ENCODE measurements at regions not wholly inside any gene's neighbourhood (a gene's known extent, or its start where the extent isn't known, plus 50 kb on each side); places are given as distances from the start of the nearest gene placed in this dataset.

DNA sequence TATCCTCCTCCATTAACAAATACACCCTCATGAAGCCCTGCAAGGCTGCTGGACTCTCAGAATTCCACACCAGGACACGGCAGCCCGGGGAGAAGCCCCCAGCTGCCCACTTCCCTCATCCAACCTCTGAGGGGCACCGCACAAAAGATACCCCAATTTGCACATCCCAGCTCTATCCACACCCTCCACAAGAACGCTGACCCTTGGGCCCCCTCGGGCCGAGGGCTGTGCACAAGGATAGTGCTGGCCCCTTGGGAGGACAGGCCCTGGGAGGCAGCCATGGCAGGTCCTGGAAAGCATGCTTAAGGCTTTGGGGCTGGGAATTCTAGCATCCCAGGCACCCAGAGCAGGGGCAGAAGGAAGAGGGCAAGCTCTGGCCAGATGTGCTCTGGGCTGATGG, 77.4 kb upstream of the PRNP start:
- TF ChIP-seq NR3C1 (IDR thresholded peaks at IDR 0.05) (no peak), KDM1A (IDR thresholded peaks at IDR 0.05; ENCODE audit: low read depth) (no peak), POLR2AphosphoS2 (conservative IDR thresholded peaks at IDR 0.05; ENCODE audit: low read length) (no peak), ZSCAN20 (CRISPR knock-in tag; IDR thresholded peaks at IDR 0.05) (no peak), HOXB13 (CRISPR knock-in tag; IDR thresholded peaks at IDR 0.05; ENCODE audit: low read depth) (no peak), MYC (IDR thresholded peaks at IDR 0.05; ENCODE audit: borderline replicate concordance, low read length) (no peak), ESRRA (IDR thresholded peaks at IDR 0.05; ENCODE audit: borderline replicate concordance, low read length) (no peak), NFE2L2 (conservative IDR thresholded peaks at IDR 0.05; ENCODE audit: low read length) (no peak)

DNA sequence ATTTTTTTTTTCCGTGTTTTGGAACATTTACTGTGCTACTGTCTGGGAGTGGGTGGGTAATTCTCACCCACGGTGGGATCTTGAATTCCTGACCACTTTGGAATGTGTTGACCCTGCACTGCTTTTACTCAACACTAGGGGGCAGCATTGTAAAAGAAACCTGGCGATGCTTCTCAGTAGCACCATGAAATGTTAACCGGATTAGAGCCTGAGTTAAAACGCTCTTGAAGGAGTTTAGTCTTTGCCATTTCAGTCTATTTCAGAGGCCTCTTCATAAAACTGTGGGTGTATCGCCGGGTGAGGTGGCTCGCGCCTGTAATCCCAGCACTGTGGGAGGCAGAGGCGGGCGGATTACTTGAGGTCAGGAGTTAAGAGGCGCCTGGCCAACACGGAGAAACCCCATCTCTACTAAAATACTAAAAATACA, 79.0 kb upstream of the PRNP start:
- POLR2A ChIA-PET = no interaction called here
- Histone ChIP-seq H3K4me2 (peak overlapping the region; percentile 46), H3K4me3 (no peak overlapping the region), H3K9me3 (no peaks in the 10 kb centered on the region), H3K27ac (0 out of 6 replicates have a peak overlapping the region, but pooled peaks of 1 of the 2 experiments have one; percentile 44), H3K4me1 (no peaks in the 10 kb centered on the region)
- CTCF ChIA-PET = interaction anchor here (0.6 to 13.3 kb wide), 20 partner anchors 10 to 841 kb away, joined by 3 to 378 read pairs (median 4); partner anchors contain the start of gene PRND
- ATAC-seq (peak; percentile 69 to 92), DNase-seq (ENCODE audit: low read depth in 1 of 2, low spot score in 1 of 2) (peak; percentile 75 to 84), FAIRE-seq (peak; percentile 84)
- WGBS (ENCODE audit: missing lambda C conversion rate) = 31% methylated on average over 13 of the region's 13 CpGs
- TF ChIP-seq ZNF302 (CRISPR knock-in tag; IDR thresholded peaks at IDR 0.05) (no peak), RCOR1 (IDR thresholded peaks at IDR 0.05; ENCODE audit: low read depth, low read length) (no peak), ZFP36 (IDR thresholded peaks at IDR 0.05; ENCODE audit: borderline replicate concordance, partially characterized antibody) (no peak), MYC (IDR thresholded peaks at IDR 0.05; ENCODE audit: borderline replicate concordance, low read length) (no peak), RAD21 (conservative IDR thresholded peaks at IDR 0.05 in 1 of 2, IDR thresholded peaks at IDR 0.05 in 1 of 2) (peak; percentile 99), EHF (CRISPR knock-in tag; IDR thresholded peaks at IDR 0.05) (no peak), MAFK (IDR thresholded peaks at IDR 0.05; ENCODE audit: partially characterized antibody) (no peak), EHMT2 (IDR thresholded peaks at IDR 0.05; ENCODE audit: low read depth) (no peak), SMC3 (IDR thresholded peaks at IDR 0.05) (peak; percentile 97)
- TF ChIP-seq, protein P1, sequence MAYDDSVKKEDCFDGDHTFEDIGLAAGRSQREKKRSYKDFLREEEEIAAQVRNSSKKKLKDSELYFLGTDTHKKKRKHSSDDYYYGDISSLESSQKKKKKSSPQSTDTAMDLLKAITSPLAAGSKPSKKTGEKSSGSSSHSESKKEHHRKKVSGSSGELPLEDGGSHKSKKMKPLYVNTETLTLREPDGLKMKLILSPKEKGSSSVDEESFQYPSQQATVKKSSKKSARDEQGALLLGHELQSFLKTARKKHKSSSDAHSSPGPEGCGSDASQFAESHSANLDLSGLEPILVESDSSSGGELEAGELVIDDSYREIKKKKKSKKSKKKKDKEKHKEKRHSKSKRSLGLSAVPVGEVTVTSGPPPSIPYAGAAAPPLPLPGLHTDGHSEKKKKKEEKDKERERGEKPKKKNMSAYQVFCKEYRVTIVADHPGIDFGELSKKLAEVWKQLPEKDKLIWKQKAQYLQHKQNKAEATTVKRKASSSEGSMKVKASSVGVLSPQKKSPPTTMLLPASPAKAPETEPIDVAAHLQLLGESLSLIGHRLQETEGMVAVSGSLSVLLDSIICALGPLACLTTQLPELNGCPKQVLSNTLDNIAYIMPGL (CRISPR knock-in tag; IDR thresholded peaks at IDR 0.05; ENCODE audit: borderline replicate concordance) = no peak
- TF ChIP-seq, protein P2, sequence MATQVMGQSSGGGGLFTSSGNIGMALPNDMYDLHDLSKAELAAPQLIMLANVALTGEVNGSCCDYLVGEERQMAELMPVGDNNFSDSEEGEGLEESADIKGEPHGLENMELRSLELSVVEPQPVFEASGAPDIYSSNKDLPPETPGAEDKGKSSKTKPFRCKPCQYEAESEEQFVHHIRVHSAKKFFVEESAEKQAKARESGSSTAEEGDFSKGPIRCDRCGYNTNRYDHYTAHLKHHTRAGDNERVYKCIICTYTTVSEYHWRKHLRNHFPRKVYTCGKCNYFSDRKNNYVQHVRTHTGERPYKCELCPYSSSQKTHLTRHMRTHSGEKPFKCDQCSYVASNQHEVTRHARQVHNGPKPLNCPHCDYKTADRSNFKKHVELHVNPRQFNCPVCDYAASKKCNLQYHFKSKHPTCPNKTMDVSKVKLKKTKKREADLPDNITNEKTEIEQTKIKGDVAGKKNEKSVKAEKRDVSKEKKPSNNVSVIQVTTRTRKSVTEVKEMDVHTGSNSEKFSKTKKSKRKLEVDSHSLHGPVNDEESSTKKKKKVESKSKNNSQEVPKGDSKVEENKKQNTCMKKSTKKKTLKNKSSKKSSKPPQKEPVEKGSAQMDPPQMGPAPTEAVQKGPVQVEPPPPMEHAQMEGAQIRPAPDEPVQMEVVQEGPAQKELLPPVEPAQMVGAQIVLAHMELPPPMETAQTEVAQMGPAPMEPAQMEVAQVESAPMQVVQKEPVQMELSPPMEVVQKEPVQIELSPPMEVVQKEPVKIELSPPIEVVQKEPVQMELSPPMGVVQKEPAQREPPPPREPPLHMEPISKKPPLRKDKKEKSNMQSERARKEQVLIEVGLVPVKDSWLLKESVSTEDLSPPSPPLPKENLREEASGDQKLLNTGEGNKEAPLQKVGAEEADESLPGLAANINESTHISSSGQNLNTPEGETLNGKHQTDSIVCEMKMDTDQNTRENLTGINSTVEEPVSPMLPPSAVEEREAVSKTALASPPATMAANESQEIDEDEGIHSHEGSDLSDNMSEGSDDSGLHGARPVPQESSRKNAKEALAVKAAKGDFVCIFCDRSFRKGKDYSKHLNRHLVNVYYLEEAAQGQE (IDR thresholded peaks at IDR 0.05) = no peak
- TF ChIP-seq, protein P3, sequence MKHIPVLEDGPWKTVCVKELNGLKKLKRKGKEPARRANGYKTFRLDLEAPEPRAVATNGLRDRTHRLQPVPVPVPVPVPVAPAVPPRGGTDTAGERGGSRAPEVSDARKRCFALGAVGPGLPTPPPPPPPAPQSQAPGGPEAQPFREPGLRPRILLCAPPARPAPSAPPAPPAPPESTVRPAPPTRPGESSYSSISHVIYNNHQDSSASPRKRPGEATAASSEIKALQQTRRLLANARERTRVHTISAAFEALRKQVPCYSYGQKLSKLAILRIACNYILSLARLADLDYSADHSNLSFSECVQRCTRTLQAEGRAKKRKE (CRISPR knock-in tag; IDR thresholded peaks at IDR 0.05; ENCODE audit: low read depth) = no peak
- TF ChIP-seq, protein P4, sequence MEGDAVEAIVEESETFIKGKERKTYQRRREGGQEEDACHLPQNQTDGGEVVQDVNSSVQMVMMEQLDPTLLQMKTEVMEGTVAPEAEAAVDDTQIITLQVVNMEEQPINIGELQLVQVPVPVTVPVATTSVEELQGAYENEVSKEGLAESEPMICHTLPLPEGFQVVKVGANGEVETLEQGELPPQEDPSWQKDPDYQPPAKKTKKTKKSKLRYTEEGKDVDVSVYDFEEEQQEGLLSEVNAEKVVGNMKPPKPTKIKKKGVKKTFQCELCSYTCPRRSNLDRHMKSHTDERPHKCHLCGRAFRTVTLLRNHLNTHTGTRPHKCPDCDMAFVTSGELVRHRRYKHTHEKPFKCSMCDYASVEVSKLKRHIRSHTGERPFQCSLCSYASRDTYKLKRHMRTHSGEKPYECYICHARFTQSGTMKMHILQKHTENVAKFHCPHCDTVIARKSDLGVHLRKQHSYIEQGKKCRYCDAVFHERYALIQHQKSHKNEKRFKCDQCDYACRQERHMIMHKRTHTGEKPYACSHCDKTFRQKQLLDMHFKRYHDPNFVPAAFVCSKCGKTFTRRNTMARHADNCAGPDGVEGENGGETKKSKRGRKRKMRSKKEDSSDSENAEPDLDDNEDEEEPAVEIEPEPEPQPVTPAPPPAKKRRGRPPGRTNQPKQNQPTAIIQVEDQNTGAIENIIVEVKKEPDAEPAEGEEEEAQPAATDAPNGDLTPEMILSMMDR (IDR thresholded peaks at IDR 0.05) = peak; percentile 99
- TF ChIP-seq, protein P5, sequence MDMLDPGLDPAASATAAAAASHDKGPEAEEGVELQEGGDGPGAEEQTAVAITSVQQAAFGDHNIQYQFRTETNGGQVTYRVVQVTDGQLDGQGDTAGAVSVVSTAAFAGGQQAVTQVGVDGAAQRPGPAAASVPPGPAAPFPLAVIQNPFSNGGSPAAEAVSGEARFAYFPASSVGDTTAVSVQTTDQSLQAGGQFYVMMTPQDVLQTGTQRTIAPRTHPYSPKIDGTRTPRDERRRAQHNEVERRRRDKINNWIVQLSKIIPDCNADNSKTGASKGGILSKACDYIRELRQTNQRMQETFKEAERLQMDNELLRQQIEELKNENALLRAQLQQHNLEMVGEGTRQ (IDR thresholded peaks at IDR 0.05) = no peak
- TF ChIP-seq, protein P6, sequence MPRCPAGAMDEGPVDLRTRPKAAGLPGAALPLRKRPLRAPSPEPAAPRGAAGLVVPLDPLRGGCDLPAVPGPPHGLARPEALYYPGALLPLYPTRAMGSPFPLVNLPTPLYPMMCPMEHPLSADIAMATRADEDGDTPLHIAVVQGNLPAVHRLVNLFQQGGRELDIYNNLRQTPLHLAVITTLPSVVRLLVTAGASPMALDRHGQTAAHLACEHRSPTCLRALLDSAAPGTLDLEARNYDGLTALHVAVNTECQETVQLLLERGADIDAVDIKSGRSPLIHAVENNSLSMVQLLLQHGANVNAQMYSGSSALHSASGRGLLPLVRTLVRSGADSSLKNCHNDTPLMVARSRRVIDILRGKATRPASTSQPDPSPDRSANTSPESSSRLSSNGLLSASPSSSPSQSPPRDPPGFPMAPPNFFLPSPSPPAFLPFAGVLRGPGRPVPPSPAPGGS (IDR thresholded peaks at IDR 0.05) = no peak
- TF ChIP-seq, protein P7, sequence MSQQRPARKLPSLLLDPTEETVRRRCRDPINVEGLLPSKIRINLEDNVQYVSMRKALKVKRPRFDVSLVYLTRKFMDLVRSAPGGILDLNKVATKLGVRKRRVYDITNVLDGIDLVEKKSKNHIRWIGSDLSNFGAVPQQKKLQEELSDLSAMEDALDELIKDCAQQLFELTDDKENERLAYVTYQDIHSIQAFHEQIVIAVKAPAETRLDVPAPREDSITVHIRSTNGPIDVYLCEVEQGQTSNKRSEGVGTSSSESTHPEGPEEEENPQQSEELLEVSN (IDR thresholded peaks at IDR 0.05; ENCODE audit: borderline replicate concordance, low read depth) = no peak

More for the DNA sequence above, 77.4 kb upstream of the PRNP start:
- FAIRE-seq (no peak), DNase-seq (ENCODE audit: low read depth in 1 of 2, low spot score in 1 of 2) (no peak), ATAC-seq (no peak)
- POLR2A ChIA-PET = no interaction called here
- no peaks in the 10 kb centered on the region for H3K9me3 ChIP-seq
- no peak overlapping the region for H3K4me2 ChIP-seq
- H3K27ac ChIP-seq = no peak overlapping the region
- no peak overlapping the region for H3K4me3 ChIP-seq
- no peaks in the 10 kb centered on the region for H3K4me1 ChIP-seq
- WGBS (ENCODE audit: missing lambda C conversion rate) = 94% methylated on average over 3 of the region's 6 CpGs
- CTCF ChIA-PET = interaction anchor here (0.6 to 13.3 kb wide), 22 partner anchors 8 to 840 kb away, joined by 3 to 378 read pairs (median 6); partner anchors contain the start of gene PRND

All from A549 (cell line).